ENCODE measurements at regions not wholly inside any gene's neighbourhood (a gene's known extent, or its start where the extent isn't known, plus 50 kb on each side); places are given as distances from the start of the nearest gene placed in this dataset.
A peak's percentile ranks its signal among the peaks of the same experiment; 100 is the strongest.
"Not testable (repeated sequence)": the region's sequence is repeated elsewhere in the genome, so short reads cannot be mapped to it uniquely, and the experiment has no call there.

DNA sequence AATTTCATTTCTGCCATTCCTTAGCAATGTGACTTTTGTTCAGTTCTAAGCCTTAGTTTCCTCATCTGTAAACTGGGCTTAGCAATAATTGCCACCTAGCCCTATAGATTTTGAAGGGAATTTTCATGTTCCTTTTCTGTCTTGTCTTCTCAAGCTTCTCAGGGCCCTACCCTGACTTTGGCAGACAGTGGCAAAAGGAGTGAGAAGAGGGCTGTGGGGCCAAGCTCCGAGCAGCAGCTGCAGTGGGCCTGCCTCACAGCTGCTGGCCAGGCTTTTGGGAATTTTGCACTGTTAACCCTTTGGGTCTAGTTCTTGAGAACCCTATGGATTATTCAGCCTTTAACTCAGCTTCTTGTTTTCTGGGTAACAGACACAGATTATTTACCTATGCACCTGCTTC lies 67.6 kb upstream of the IGSF1 start:
- DNase-seq (ENCODE audit: low read depth): no peak

DNA sequence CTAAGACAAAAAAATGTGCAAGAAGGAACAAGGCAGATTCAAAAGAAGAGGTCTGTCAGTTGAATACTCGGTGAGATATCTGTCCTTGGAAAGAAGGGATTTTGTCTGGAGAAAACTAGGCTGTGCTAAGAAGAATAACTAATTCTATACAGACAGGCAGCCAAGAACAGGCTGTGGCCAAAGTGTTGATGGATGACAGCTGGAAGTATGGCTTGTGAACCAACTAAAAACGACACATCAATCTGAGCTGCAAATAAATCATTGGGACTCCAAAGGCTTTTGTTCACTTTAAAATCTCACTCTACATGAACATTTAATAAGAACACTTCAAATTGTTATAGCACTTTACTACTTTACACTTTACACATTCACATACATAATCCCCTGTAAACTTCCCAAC lies 70.5 kb upstream of the IGSF1 start:
- no peak for DNase-seq (ENCODE audit: low read depth)

- DNase-seq (ENCODE audit: low read depth): peak; percentile 5
Measured at GRCh38 chrX:131365766-131366165, 76.7 kb upstream of the IGSF1 start.

GRCh38 chrX:131366407-131366806 lies 77.3 kb upstream of the IGSF1 start:
- peak; percentile 46 for DNase-seq (ENCODE audit: low read depth)

DNA sequence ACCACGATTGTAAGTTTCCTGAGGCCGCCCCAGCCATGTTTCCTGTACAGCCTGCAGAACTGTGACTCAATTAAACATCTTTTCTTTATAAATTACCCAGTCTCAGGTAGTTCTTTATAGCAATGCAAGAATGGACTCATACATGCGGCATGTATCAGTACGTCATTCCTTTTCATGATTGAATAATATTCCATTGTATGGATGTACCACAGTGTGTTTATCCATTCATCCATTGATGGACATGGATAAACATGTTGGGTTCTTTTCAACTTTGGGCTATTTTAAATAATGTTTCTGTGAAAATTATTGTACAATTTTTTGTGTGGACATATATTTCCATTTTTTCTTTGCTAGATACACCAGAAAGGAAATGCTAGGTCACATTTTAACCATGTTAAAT lies 99.2 kb upstream of the IGSF1 start:
- DNase-seq (ENCODE audit: low read depth): no peak

DNA sequence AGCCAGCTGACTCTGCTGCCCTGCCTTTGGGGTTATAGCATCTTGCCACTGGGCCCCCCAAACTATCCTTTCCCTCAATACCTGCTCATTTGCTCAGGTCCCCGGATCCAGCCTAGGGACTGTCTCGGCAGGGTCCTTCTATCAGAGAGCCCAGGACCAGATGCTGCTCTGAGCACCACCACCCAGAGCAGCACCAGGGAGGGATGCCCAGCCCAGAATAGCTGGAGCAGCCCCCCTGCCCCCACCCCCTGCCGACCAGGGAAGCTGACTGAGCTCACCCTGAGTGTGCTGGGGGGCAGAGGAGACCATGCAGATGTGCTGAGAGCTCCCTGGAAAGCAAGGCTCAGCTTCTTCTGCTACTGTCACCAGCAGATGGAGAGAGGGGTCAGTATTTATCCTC lies 103.6 kb upstream of the IGSF1 start:
- no peak for DNase-seq (ENCODE audit: low read depth)

DNA sequence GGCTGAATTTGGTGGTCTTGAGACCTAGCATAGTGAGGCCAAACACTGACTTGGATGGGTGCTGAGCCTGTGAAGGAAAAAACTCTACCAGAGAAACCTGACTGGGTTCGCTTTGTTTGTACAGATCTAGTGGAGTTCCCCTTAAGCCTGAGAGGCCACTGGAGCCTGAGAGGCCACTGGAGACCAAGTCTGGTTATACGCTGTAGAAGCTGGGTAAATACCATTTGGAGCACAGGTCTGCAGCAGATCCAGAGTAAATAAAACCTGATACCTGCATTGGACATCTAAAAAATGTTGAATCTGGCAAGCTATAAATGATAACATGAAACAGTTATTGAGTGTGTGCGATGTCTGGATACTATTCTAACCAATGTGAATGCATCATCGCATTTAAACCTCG lies 104.3 kb upstream of the IGSF1 start:
- no peak for DNase-seq (ENCODE audit: low read depth)

- peak; percentile 13 for DNase-seq (ENCODE audit: low read depth)
Measured at GRCh38 chrX:131394384-131394783, 105.3 kb upstream of the IGSF1 start.

DNA sequence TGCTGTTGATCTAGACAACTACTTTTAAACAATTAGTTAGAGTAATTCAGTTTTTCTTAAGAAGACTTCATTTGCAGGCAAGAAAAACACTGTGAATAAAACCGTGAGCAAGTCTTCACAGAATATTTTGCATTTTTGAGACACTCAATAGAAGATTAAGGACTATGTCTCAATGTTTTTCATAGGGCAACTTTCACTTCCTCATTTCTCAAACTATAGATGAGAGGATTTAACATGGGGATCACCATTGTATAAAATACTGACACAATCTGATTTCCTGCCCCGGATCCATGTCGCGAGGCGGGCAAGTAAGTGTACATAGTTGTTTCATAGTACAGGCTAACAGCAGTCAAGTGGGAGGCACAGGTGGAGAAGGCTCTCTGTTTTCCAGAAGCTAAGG lies 108.8 kb upstream of the IGSF1 start:
- DNase-seq (ENCODE audit: low read depth): no peak

DNA sequence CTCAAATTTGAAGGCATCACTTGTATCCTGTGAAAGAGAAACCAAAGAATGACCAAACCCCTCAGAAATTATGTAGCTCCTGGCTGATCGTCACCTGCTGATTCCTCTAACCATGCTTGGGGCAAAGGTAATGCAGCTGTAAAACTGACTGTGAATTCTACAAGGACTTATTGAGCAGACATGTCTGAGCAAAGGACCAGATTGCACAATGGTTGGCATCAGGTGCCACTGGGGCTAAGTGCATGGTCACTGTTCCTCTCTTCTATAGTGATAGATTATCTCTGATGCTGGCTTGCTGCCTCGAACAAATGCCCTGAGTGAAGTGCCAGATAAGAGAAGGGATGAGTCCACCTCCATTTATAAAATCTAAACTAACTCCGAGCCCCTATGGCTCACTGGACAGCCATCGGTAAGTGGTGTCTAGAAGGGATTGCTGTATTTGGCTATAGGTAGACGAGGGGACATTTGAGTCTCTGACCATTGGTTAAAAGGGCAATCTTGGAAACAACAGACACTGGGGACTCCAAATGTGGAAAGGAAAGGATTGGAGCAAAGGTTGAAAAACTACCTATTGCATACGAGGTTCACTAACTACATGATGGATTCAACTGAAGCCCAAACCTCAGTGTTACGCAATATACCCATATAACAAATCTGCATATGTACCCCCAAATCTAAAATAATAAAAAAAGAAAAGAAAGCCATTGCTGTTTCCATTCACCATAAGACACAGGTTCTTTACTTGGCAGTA lies 110.7 kb upstream of the IGSF1 start:
- no peak for DNase-seq (ENCODE audit: low read depth)

DNA sequence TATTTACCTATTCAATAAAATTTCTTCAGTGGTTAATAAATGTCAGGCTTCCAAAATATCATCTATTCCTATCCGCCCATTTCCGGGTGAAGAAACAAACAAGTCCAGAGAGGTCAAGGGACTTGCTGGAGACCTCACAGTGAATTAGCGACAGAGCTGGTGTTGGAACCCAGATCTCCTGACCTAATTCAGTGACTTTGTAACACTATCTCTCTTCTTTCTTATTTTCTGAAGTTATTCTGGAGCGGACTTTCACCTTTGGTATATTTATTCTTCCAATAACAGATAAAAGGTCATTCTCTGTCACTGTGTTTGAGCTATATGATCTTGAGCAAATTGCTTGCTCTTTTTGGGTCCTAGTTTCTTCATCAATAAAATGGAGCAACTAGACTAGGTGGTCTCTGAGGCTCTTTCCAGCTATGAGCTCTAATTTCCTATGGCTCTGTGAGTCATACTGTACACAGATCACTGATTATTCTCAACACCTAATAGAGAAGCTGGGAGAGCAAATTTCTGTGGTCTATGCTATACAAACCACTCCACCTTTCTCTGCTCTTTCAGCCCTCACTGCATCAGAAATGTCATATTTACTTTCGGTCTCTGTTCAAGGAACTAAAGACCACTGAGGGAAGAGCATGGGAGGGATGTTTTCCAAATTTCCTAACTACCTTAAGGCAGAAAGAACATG lies 113.2 kb upstream of the IGSF1 start:
- no peak for DNase-seq (ENCODE audit: low read depth)

DNA sequence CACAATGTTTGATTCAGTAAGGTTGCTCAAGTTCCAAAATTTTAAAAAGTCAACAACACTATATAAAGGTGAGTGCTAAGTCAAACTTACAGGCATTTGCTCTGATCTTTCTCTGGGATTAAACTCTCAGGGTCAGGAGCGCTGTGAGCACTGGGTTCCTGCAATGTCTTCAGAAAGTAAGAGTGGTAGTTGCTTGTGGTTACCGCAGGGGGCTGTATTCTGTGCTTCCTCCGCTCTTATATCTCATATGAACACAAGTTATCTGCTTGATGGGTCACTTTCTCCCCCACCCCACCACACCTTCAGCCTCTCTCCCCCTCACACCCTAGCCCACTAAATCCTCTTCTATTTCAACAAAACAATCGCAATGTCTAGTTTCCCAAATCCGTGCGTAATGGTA lies 116.4 kb upstream of the IGSF1 start:
- no peak for DNase-seq (ENCODE audit: low read depth)

DNA sequence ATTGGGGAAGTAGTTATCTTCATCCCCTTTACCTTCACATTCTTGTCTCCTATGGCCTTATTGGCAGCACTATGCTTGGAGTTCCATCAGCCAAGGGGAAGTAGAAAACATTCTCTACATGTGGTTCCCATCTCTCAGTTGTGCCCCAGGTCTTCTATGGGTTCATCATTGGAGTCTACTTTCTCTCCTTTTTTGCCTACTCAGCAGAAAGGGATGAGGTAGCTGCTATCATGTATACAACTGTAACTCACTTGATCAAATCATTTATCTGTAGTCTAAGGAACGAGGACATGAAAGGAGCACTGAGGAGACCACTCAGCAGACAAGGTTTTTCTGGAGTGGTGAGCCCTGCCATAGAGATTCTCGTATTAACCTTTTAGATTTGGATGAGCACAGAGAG lies 119.0 kb upstream of the OR13H1 start:
- no peak for DNase-seq (ENCODE audit: low read depth)

DNA sequence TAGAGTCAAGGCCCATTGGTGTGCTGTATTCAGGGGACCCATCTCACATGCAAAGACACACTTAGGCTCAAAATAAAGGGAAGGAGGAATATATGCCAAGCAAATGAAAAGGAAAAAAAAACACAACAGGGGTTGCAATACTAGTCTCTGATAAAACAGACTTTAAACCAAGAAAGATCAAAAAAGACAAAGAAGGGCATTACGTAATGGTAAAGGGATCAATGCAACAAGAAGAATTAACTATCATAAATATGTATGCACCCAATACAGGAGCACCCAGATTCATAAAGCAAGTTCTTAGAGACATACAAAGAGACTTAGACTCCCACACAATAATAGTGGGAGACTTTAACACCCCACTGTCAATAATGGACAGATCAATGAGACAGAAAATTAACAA lies 113.4 kb upstream of the OR13H1 start:
- not testable (repeated sequence) for DNase-seq (ENCODE audit: low read depth)

DNA sequence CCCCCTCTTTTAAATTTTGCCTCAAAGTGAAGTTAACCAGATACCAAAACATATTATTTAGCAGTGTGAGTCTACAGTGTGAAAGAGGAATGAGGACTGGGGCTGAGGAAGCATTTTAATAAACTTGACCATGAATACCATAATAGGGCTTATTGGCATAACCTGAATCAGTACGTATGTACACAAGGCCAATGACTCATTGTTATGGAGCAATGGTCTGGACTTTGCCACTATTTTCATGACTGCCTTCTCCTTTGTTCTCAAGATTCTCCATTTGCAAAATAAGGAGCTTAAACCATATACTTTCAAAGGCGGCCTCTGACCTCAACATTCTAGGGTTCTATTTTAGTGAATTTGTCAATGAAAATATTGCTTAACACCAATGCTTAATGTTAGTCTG lies 102.8 kb upstream of the OR13H1 start:
- no peak for DNase-seq (ENCODE audit: low read depth)

- no peak for DNase-seq (ENCODE audit: low read depth)
Measured at GRCh38 chrX:131445955-131446354, 97.9 kb upstream of the OR13H1 start.

DNA sequence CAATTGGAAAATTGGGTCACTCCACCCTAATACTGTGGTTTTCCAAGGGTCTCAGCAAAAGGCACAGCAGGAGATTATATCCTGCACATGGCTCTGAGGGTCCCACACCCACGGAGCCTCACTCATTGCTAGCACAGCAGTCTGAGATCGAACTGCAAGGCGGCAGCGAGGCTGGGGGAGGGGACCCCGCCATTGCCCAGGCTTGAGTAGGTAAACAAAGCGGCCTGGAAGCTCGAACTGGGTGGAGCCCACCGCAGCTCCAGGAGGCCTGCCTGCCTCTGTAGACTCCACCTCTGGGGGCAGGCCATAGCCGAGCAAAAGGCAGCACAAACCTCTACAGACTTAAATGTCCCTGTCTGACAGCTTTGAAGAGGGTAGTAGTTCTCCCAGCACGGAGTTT lies 82.0 kb upstream of the OR13H1 start:
- DNase-seq (ENCODE audit: low read depth): not testable (repeated sequence)

- DNase-seq (ENCODE audit: low read depth): not testable (repeated sequence)
Measured at GRCh38 chrX:131473809-131474208, 70.1 kb upstream of the OR13H1 start.

GRCh38 chrX:131477498-131477897 lies 66.4 kb upstream of the OR13H1 start:
- DNase-seq (ENCODE audit: low read depth): no peak

Data from renal cortical epithelial cell (primary cell).